ENCODE measurements at regions not wholly inside any gene's neighbourhood (a gene's known extent, or its start where the extent isn't known, plus 50 kb on each side); places are given as distances from the start of the nearest gene placed in this dataset.

GRCh38 chr11:116598036-116598435 lies 174.8 kb downstream of the BUD13 start:
- no peak for DNase-seq

DNA sequence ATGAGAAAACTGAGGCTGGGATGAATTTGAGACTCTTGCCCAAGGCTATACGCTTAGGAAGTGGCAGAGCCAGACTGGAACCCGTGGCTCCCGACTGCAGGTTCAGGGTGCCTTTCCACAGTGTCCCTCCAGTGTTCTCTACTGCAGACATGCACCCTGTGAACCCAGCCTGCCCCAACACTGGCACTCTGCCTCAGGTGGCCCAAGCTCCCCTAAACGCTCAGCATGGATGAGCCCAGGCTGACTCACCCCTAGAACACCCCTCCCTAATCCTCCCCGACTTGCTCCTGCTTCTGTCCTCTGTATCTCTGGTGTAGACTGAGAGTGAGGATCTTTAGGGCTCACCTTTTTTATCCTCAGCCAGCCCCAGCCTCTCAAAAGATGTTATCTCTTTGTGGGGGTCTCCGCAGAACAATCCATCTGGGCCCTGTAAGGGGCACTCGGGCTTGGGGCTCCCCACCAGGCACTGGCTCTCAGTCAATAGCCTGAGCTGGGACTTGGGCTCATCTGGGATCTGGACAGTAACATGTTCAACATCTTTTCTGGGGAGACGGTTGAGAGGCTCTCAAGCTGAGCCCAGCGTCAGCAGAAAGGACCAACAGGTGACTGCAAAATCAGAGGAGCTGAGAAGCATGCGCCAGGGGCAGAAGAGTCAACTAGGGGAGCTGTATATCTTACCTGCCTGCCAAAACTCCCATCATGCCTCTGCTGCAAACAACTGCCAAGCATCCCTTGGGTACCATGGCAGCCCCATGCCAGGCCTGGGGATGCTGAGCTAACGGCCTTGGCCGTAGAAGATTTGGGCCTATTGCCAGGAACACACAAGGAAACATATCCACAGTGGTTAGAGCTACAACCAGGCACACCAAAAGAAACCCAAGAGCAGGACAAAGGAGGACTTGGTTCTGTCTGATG lies 176.2 kb downstream of the BUD13 start:
- no peak for DNase-seq

- DNase-seq: no peak
Measured at GRCh38 chr11:116595305-116595880, 177.4 kb downstream of the BUD13 start.

- no peak for DNase-seq
Measured at GRCh38 chr11:116590844-116591570, 181.8 kb downstream of the BUD13 start.

DNA sequence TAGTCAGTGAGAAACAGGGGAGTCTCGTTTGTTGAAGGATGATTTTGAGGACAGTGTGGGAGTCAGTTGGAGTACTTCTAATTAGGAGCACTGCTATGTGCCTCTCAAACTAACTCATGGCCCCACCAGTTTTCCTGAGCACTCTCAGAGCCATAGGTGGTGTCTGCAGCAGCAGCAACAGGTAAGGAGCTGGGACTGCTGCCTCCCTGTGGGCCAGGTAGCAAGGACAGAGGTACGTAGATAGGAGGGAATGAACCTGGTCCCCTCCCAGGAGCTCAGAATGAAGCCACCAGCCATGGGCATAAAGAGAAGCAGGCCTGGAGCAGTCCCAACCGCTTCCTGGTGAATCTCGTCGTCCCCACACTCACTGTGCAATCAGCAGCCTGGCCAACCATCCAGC lies 183.4 kb downstream of the BUD13 start:
- no peak for DNase-seq

- DNase-seq: no peak
Measured at GRCh38 chr11:116586392-116586791, 186.4 kb downstream of the BUD13 start.

DNA sequence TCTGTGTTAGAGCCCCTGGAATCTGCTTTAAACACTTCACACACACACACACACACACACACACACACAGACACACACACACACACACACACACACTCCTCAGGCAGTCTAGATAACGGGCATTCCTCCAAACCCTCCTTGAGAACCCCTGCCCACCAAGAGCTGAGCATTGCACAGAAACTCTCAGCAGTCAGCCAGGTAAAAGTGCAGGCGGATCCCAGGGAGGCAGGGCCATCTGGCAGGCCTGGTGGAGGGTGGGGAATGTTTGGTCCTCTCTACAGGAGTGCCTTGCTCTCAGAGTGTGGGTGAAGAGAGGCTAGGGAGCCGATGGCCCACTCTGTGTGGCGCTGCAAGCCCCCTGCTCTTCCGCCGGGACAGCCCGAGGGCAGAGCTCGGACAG lies 190.2 kb downstream of the BUD13 start:
- no peak for DNase-seq

DNA sequence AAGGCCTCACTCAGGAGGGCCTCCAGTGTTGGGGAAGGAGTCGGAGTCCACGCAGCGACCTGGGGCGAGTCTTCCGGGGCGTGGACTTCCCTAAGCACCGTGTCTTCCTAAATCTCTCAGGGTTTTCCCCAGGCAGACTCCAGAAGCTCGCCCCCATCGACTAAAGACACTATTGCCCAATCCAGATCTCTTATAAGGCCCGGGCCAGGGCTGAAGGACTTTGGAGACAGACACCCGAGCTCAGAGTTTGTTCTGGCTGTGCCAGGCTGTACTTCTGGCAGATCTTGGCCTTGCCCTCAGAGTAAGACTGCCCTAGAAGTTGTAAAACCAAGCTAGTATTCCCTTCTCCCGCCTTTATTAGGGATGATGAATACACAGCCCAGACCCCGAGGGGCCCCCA lies 191.4 kb downstream of the BUD13 start:
- DNase-seq: no peak

DNA sequence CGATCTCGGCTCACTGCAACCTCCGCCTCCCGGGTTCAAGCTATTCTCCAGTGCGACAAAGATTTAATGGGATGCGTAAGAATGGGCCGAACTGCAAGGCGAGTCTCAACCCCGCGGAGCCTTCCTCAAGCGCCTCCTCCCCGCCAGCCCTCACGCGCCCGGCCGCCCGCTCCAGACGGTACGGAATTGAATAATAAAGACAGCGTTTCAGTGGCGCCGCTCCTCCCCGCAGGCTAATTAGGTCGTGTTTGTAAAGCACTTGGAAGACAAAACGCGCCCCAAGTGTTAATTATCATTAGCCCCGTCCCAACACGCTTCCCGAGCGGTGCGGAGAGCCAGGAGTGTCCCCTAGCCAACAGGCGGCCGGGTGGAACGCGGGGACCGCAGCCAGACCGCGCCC lies 192.0 kb downstream of the BUD13 start:
- no peak for DNase-seq

GRCh38 chr11:116579857-116580727 lies 192.7 kb downstream of the BUD13 start:
- no peak for DNase-seq

DNA sequence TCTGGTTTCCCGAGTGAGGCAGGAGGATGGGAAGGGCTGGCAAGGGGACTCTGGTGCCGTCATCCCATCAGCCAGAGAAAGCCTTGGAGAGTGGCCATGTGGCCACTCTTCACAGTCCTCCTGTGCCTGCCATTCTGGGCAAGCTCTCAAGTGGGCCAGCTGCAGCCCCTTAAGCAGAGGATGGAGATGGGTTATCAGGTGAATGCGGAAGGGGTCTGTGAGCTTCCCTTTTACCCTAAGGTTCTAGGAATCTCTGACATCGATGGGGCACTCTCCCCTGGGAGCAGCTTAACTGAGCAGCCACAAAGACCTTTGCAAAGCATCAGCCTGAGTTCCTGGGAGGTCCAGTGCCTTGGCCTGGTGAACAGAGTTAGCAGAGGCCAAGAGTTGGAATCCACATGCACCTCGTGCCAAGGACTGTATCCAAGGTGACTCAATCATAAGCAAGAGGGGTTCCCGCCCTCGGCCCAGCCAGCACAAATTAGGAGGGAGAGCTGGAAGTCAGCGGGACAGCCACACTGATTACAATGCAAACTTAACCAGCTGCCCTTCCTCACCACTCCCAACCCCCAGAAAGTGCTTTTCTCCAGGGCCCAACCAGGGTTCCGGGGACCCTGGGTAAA lies 193.6 kb downstream of the BUD13 start:
- DNase-seq: no peak

DNA sequence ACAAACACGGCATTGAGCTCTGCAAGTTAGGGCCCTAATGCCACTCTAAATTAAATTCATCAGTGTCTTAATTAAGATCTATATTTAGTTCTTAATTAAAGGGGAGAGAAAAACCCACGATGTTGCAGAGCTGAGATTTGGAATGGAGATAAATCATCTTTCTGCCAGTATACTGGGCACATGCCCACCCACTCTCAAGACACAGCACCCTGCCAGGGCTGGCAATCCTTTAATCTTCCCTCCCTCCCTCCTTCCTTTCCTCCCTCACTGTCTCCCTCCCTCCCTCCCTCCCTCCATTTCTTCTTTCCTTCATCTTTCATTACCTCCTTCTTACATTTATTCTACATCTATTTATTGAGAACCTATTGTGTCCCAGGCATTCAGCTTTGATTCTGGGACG lies 194.8 kb downstream of the BUD13 start:
- DNase-seq: no peak

DNA sequence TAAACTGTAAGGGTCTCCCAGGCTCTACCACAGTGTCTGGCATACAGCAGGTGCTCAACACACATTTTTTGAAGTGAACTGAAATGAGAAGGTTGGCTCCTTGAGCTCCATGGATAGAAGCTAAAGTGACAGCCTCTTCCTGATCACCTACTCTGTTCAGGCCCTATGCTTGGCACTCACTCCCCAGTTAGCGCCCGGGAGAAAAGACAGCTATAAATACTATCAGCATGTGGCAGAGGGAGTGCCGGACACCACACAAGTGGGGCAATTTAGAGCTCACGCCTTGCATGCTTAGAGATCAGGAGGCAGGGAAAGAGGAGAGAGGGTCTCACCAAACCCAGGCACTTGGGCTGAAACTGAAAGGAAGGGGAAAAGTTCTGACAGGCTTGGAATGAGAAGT lies 195.5 kb downstream of the BUD13 start:
- DNase-seq: no peak

DNA sequence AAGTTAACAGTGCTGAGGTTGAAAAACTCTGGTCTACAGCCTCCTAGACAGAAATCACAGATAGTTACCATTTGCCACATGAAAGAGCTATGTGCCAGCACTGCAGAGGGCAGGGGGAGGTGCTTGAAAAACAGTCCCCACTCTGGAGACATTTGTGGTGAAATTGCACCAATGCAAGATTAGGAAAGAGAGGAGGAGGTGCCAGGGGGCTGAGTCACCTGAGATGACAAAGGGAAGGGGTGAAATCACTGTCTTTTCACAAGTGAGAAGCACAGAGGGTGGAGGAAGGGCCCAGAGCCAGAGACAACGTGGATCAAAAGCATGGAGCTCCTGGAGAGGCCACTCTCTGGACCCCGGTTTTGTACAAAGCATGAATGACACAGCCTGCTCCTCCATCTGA lies 196.3 kb downstream of the BUD13 start:
- no peak for DNase-seq

DNA sequence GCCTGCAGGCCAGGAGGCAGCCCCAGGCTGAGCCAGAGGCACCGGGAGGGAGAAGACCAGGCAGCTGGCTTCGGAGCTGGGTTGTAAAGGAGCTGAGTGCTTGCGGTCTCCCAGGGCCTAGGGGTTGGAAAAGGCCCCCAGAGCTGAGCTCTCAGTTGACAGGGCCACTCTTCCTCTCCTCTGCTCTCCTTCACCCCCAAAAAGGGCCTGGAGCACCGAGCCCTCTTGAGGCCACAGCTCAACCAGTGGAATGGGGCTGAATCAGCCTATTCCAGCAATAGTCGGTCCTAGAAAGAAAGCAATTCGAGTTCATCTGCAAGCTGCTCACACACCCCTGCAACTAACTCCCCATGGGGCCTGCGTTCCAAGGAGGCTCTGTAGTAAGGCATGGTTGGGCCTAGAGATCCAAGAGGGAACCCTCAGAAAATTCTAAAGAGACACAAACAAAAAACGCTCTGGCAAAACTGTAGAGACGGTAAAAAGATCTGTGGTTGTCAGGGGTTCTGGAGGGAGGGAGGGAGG lies 205.0 kb downstream of the BUD13 start:
- no peak for DNase-seq

- DNase-seq: no peak
Measured at GRCh38 chr11:116563712-116564047, 209.1 kb downstream of the BUD13 start.

DNA sequence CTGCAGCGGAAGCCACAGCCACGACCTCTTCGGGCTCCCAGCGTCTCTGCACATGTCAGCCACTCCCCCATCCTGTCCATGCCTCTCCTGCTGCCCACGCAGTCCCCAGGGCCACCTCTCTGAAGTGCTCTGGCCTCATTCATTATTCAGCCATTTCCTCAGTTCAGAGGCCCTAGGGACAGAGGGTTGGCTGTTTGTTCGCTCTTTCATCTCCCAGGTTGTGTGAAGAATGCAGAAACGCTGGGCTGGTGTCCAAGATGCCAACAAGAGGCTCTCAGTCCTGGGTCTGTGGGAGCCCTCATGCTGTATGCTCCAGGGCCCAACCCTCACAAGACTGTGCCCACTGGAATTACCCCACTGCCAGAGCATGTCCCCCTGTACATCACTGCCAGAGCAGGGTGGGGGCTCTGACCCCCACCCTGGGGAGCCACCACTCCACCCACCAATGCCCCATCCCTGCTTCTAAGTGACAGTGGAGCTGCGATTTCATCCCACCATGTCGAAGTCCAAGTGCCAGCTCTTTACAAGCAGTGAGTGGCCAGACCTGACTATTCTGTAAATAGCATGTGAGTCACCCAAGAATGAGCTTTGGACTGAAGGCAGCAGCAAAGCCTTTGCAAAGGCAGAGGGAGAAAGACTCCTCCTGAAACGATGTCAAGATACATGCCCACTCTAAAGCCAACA lies 209.6 kb downstream of the BUD13 start:
- no peak for DNase-seq

- no peak for DNase-seq
Measured at GRCh38 chr11:116560589-116560988, 212.2 kb downstream of the BUD13 start.

DNA sequence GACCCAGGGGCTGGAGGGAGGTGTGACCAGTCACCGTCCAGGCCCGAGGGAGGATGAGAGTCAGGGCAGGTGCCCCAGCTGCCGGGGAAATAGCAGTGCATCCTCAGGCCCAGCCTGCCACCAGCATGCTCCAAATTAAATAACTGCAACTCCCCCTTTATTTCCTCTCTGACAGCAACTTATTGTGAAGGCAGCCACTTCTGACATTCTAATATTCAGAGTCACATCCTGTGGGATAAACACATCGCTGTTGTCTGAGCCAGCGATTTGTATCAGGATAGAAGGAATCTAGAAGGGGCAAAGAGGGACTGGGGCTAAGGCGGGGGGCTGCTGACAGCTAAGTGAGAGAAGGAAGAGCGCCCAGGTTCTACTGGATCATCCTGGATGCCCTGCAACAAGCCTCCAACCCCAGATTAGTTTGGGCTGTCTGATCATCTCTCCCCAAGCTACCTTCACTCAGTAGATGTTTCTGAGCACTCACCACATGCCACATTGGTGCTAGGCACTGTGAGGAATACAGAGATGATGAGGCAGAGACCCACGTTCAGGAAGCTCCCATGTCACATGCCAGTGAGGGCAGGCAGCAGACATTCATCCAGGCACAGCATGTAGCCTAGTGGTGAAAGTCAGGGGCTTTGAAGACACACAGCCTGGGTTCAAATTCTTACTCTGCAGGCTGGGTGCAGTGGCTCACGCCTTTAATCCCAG lies 214.1 kb downstream of the BUD13 start:
- no peak for DNase-seq

GRCh38 chr11:116557282-116557681 lies 215.5 kb downstream of the BUD13 start:
- DNase-seq: no peak

GRCh38 chr11:116556483-116556882 lies 216.3 kb downstream of the BUD13 start:
- DNase-seq: no peak
